Astrocyte (in vitro differentiated cells and primary cell): ENCODE measurements at regions not wholly inside any gene's neighbourhood (a gene's known extent, or its start where the extent isn't known, plus 50 kb on each side); places are given as distances from the start of the nearest gene placed in this dataset.

Experiments
- DNase-seq: peaks from one replicate; pipeline ENCODE4 v3.0.0-alpha.2; 2010; ENCODE audit warnings: low read depth
- FAIRE-seq: peaks from 2 replicates; lab custom pipeline; 2011; peaks lifted over from hg19 to GRCh38; lab: Jason Lieb, UNC
- H2AFZ ChIP-seq: 2 replicates; pipeline ENCODE4 v1.6.0; 2012; ENCODE audit warnings: low read depth, low read length, inconsistent platforms
- H3K27ac ChIP-seq: 2 replicates; pipeline ENCODE4 v1.5.1; 2011; ENCODE audit warnings: low read depth, low read length, inconsistent platforms
- H3K27me3 ChIP-seq: 2 replicates; pipeline ENCODE4 v1.6.0; 2011; ENCODE audit warnings: low read length, inconsistent platforms; ENCODE audit not compliant: insufficient read depth
- H3K36me3 ChIP-seq: 2 replicates; pipeline ENCODE4 v1.5.1; 2011; ENCODE audit warnings: low read length, inconsistent platforms; ENCODE audit not compliant: insufficient read depth
- H3K4me1 ChIP-seq: 2 replicates; pipeline ENCODE4 v1.5.1; 2011; ENCODE audit warnings: low read length, inconsistent platforms; ENCODE audit not compliant: insufficient read depth
- H3K4me2 ChIP-seq: 2 replicates; pipeline ENCODE4 v1.6.0; 2012; ENCODE audit warnings: low read length, inconsistent platforms
- H3K4me3 ChIP-seq: 2 replicates; pipeline ENCODE4 v1.5.1; 2011; ENCODE audit warnings: low read depth, mild to moderate bottlenecking, low read length, inconsistent platforms; ENCODE audit not compliant: insufficient read depth
- H3K79me2 ChIP-seq: 2 replicates; pipeline ENCODE4 v1.6.0; 2012; ENCODE audit warnings: mild to moderate bottlenecking, low read length, inconsistent platforms; ENCODE audit not compliant: insufficient read depth
- H3K9ac ChIP-seq: 2 replicates; pipeline ENCODE4 v1.6.0; 2012; ENCODE audit warnings: mild to moderate bottlenecking, low read length, inconsistent platforms
- H3K9me3 ChIP-seq: 2 replicates; pipeline ENCODE4 v1.5.1; 2012; ENCODE audit warnings: low read depth, mild to moderate bottlenecking, low read length, inconsistent platforms; ENCODE audit not compliant: insufficient read depth
- H4K20me1 ChIP-seq: 2 replicates; pipeline ENCODE4 v1.6.0; 2012; ENCODE audit warnings: low read length, inconsistent platforms; ENCODE audit not compliant: insufficient read depth
- H3K27ac Mint-ChIP-seq: one replicate; pipeline ENCODE4 v1.8.0; 2021; ENCODE audit warnings: mild to moderate bottlenecking, mixed read lengths; ENCODE audit not compliant: unreplicated experiment
- H3K27me3 Mint-ChIP-seq: one replicate; pipeline ENCODE4 v1.8.0; 2021; ENCODE audit warnings: low read depth, mixed read lengths; ENCODE audit not compliant: unreplicated experiment
- H3K36me3 Mint-ChIP-seq: one replicate; pipeline ENCODE4 v1.8.0; 2021; ENCODE audit warnings: low read depth, mixed read lengths; ENCODE audit not compliant: unreplicated experiment
- H3K4me1 Mint-ChIP-seq: one replicate; pipeline ENCODE4 v1.8.0; 2021; ENCODE audit warnings: low read depth, mixed read lengths; ENCODE audit not compliant: unreplicated experiment
- H3K4me3 Mint-ChIP-seq: one replicate; pipeline ENCODE4 v1.8.0; 2021; ENCODE audit warnings: mild to moderate bottlenecking, moderate library complexity, mixed read lengths; ENCODE audit not compliant: unreplicated experiment
- H3K9me3 Mint-ChIP-seq: one replicate; pipeline ENCODE4 v1.8.0; 2021; ENCODE audit warnings: mild to moderate bottlenecking, mixed read lengths; ENCODE audit not compliant: unreplicated experiment
- EZH2 ChIP-seq: IDR thresholded peaks from 2 replicates; pipeline ENCODE4 v1.6.1; 2012; ENCODE audit warnings: mild to moderate bottlenecking, low read length, inconsistent platforms; ENCODE audit not compliant: insufficient read depth
- TF ChIP-seq, protein P1 (sequence below): IDR thresholded peaks from 2 replicates; pipeline ENCODE4 v1.5.1; 2011; ENCODE audit warnings: low read depth, mild to moderate bottlenecking, inconsistent platforms, low read length, moderate library complexity; ENCODE audit not compliant: insufficient read depth

DNA sequence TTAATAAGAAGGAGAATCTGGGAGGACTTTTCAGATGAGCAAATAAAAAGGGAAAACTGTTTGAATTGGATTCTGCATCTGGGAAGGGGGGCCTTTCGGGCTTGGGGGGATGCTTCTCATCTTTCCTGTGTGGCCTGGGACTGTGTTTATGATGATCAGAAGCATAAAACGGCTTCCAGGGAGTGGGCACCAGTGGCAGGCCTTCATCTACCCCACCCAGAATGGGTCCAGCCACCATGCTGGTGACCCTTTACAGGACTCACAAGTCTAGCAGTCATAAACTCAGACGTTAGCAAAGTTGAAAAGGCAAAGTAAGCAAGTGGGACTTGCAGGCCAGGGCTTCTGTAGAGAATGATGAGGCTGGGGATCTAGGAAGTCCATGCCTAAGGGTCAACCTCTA lies 198.3 kb upstream of the ZMIZ1 start:
- H4K20me1 ChIP-seq: no peaks in the 10 kb centered on the region
- no peak overlapping the region for H3K4me3 Mint-ChIP-seq
- FAIRE-seq: no peak
- no peaks in the 10 kb centered on the region for H3K79me2 ChIP-seq
- H3K4me2 ChIP-seq: no peak overlapping the region
- no peak for DNase-seq
- H3K4me1 ChIP-seq: no peaks in the 10 kb centered on the region
- H3K4me1 Mint-ChIP-seq: no peaks in the 10 kb centered on the region
- H3K27me3 ChIP-seq: peaks cover 8% of the 10 kb centered on the region
- H3K9me3 ChIP-seq: no peaks in the 10 kb centered on the region
- H3K27me3 Mint-ChIP-seq: peaks cover 68% of the 10 kb centered on the region
- no peak overlapping the region for H3K9ac ChIP-seq
- H3K36me3 ChIP-seq: no peaks in the 10 kb centered on the region
- H3K4me3 ChIP-seq: no peak overlapping the region
- no peak overlapping the region for H3K27ac Mint-ChIP-seq
- H3K36me3 Mint-ChIP-seq: peaks cover 8% of the 10 kb centered on the region
- no peak for TF ChIP-seq EZH2
- TF ChIP-seq, protein P1, sequence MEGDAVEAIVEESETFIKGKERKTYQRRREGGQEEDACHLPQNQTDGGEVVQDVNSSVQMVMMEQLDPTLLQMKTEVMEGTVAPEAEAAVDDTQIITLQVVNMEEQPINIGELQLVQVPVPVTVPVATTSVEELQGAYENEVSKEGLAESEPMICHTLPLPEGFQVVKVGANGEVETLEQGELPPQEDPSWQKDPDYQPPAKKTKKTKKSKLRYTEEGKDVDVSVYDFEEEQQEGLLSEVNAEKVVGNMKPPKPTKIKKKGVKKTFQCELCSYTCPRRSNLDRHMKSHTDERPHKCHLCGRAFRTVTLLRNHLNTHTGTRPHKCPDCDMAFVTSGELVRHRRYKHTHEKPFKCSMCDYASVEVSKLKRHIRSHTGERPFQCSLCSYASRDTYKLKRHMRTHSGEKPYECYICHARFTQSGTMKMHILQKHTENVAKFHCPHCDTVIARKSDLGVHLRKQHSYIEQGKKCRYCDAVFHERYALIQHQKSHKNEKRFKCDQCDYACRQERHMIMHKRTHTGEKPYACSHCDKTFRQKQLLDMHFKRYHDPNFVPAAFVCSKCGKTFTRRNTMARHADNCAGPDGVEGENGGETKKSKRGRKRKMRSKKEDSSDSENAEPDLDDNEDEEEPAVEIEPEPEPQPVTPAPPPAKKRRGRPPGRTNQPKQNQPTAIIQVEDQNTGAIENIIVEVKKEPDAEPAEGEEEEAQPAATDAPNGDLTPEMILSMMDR: no peak
- H3K27ac ChIP-seq: no peak overlapping the region
- H3K9me3 Mint-ChIP-seq: peaks cover 13% of the 10 kb centered on the region
- no peak overlapping the region for H2AFZ ChIP-seq

DNA sequence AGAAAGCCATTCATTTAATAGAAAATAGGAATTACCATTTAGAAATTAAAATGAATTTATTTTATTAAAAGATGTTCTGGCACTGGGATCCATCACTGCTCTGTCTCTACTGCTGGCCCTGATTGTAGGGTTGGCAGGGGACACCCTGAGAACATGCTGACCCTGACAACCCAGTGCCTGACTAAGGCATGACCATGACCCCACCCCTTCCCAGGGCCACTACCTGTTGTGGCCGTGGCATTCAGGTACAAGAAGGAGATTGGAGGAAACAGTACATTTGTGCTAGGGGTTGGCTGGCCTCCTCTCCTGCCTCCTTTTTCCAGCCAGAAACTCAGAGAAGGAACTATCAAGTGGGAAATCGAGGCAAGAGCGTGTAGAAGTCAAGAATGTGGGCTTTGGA lies 197.0 kb upstream of the ZMIZ1 start:
- Histone ChIP-seq H3K27ac (no peak overlapping the region), H3K9me3 (no peaks in the 10 kb centered on the region), H3K9ac (no peak overlapping the region), H3K4me2 (no peak overlapping the region), H2AFZ (no peak overlapping the region), H3K79me2 (no peaks in the 10 kb centered on the region), H3K4me1 (no peaks in the 10 kb centered on the region), H3K4me3 (no peak overlapping the region), H3K27me3 (peaks cover 8% of the 10 kb centered on the region), H3K36me3 (no peaks in the 10 kb centered on the region), H4K20me1 (no peaks in the 10 kb centered on the region)
- peaks cover 68% of the 10 kb centered on the region for H3K27me3 Mint-ChIP-seq
- peaks cover 8% of the 10 kb centered on the region for H3K36me3 Mint-ChIP-seq
- H3K4me1 Mint-ChIP-seq: no peaks in the 10 kb centered on the region
- DNase-seq: no peak
- FAIRE-seq: no peak
- H3K4me3 Mint-ChIP-seq: no peak overlapping the region
- H3K27ac Mint-ChIP-seq: no peak overlapping the region
- TF ChIP-seq, protein P1: no peak
- TF ChIP-seq EZH2: no peak
- H3K9me3 Mint-ChIP-seq: peaks cover 13% of the 10 kb centered on the region

DNA sequence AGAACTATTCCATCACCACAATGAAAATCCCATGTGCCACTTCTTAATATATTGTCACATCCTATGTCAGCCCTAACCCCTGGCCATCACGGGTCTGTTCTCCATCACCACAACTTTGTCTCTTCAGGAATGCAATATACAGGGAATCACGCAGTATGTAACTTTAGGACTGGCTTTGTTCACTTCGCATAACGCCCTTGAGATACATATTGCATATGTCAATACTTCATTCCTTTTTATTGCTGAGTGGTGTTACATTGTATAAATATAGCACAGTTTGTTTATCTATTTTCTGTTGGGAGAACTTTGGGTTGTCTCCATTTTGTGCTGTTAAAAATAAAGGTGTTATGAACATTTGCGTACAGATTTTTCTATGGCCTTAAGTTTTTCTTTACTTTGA lies 195.4 kb upstream of the ZMIZ1 start:
- H3K36me3 Mint-ChIP-seq: peaks cover 8% of the 10 kb centered on the region
- Histone ChIP-seq H3K9ac (no peak overlapping the region), H3K36me3 (no peaks in the 10 kb centered on the region), H3K27me3 (peaks cover 8% of the 10 kb centered on the region), H3K4me1 (no peaks in the 10 kb centered on the region), H3K4me2 (no peak overlapping the region), H2AFZ (no peak overlapping the region), H3K4me3 (no peak overlapping the region), H3K9me3 (no peaks in the 10 kb centered on the region), H3K79me2 (no peaks in the 10 kb centered on the region), H4K20me1 (no peaks in the 10 kb centered on the region), H3K27ac (no peak overlapping the region)
- H3K4me3 Mint-ChIP-seq: no peak overlapping the region
- peaks cover 10% of the 10 kb centered on the region for H3K9me3 Mint-ChIP-seq
- no peak for TF ChIP-seq EZH2
- TF ChIP-seq, protein P1: no peak
- H3K27me3 Mint-ChIP-seq: peaks cover 54% of the 10 kb centered on the region
- no peak for FAIRE-seq
- no peaks in the 10 kb centered on the region for H3K4me1 Mint-ChIP-seq
- no peak for DNase-seq
- H3K27ac Mint-ChIP-seq: no peak overlapping the region
